ENCODE measurements at regions not wholly inside any gene's neighbourhood (a gene's known extent, or its start where the extent isn't known, plus 50 kb on each side); places are given as distances from the start of the nearest gene placed in this dataset.

DNA sequence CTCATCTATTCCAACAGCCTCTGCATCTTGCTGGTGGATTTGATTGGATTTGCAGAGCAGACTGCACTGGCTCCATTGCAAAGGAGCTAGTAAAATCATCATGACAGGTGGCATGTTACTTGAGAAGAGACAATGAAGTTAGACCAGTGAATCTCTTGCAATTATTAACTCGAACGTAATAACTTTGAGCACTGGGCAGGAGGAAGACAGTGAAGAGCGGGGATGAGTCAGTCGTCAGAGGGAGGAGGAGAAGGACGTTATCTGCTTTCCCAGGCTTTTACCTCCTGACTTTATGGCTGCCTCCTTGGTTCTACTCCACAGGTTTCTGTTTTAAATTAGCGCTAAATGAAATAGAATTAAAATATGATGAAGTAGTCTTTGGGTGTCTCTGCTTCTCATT is 257.8 kb upstream of the IPO5 start:
- Histone ChIP-seq H3K27me3 (ENCODE audit: insufficient read depth, low read length, poor library complexity) (no peaks in the 10 kb centered on the region), H3K79me1 (ENCODE audit: low read length) (no peaks in the 10 kb centered on the region), H2BK5ac (ENCODE audit: low read length) (no peak overlapping the region), H3K18ac (ENCODE audit: low read length) (no peak overlapping the region), H4K8ac (ENCODE audit: low read depth, low read length) (no peak overlapping the region), H3K4me3 (ENCODE audit: low read length) (no peak overlapping the region), H3K4me1 (ENCODE audit: control insufficient read depth, low read depth, low read length) (no peaks in the 10 kb centered on the region), H4K5ac (ENCODE audit: low read length) (no peak overlapping the region), H3K27ac (ENCODE audit: low read depth, low read length) (no peak overlapping the region), H2AK5ac (ENCODE audit: low read length) (no peak overlapping the region), H3K9ac (ENCODE audit: low read length) (no peak overlapping the region), H3K23ac (ENCODE audit: low read length) (no peak overlapping the region), H2BK120ac (ENCODE audit: low read depth, low read length) (no peak overlapping the region), H3K56ac (ENCODE audit: low read length) (no peak overlapping the region), H3K79me2 (ENCODE audit: control insufficient read depth, insufficient read depth, low read length) (no peaks in the 10 kb centered on the region), H3K4ac (ENCODE audit: low read depth, low read length) (no peak overlapping the region), H2BK15ac (replicated peaks; ENCODE audit: low read depth) (no peak overlapping the region), H3K36me3 (ENCODE audit: control insufficient read depth, insufficient read depth, low read length) (no peaks in the 10 kb centered on the region), H3K4me2 (ENCODE audit: low read length) (no peak overlapping the region)
- WGBS (ENCODE audit: extremely low coverage, insufficient coverage, low lambda C conversion rate), result no CpG with 5 or more reads among the region's 6 CpGs
- DNase-seq, result no peak

DNA sequence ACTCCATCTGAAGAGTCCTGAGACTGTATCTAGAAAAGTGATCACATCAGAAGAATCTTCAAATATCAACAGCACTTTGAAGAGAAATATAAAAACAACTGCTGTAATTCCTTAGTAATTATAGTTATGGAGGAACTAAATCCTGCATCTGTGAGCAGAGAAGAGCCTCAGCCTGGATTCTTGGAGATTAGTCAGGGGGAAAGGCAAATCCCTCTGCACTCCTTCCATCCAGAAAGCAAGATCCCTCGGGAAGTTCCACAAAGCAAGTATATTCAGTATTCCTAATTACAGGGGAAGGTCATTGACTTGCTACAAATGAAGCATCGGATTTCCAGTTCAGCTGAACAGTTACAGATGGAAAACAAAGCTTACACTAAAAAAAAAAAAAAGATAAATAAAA is 256.6 kb upstream of the IPO5 start:
- H3K18ac ChIP-seq (ENCODE audit: low read length), result no peak overlapping the region
- no peak overlapping the region for H3K4me2 ChIP-seq (ENCODE audit: low read length)
- no peak overlapping the region for H3K23ac ChIP-seq (ENCODE audit: low read length)
- no peak overlapping the region for H3K27ac ChIP-seq (ENCODE audit: low read depth, low read length)
- no peak overlapping the region for H2BK5ac ChIP-seq (ENCODE audit: low read length)
- H2AK5ac ChIP-seq (ENCODE audit: low read length), result no peak overlapping the region
- no peaks in the 10 kb centered on the region for H3K36me3 ChIP-seq (ENCODE audit: control insufficient read depth, insufficient read depth, low read length)
- H3K79me2 ChIP-seq (ENCODE audit: control insufficient read depth, insufficient read depth, low read length), result no peaks in the 10 kb centered on the region
- H3K9ac ChIP-seq (ENCODE audit: low read length), result no peak overlapping the region
- no peaks in the 10 kb centered on the region for H3K27me3 ChIP-seq (ENCODE audit: insufficient read depth, low read length, poor library complexity)
- no peaks in the 10 kb centered on the region for H3K4me1 ChIP-seq (ENCODE audit: control insufficient read depth, low read depth, low read length)
- H4K5ac ChIP-seq (ENCODE audit: low read length), result no peak overlapping the region
- no peak overlapping the region for H4K8ac ChIP-seq (ENCODE audit: low read depth, low read length)
- H2BK15ac ChIP-seq (replicated peaks; ENCODE audit: low read depth), result no peak overlapping the region
- no peaks in the 10 kb centered on the region for H3K79me1 ChIP-seq (ENCODE audit: low read length)
- WGBS (ENCODE audit: extremely low coverage, insufficient coverage, low lambda C conversion rate), result no CpG with 5 or more reads among the region's 2 CpGs
- no peak overlapping the region for H2BK120ac ChIP-seq (ENCODE audit: low read depth, low read length)
- H3K4ac ChIP-seq (ENCODE audit: low read depth, low read length), result no peak overlapping the region
- H3K4me3 ChIP-seq (ENCODE audit: low read length), result no peak overlapping the region
- DNase-seq, result no peak
- H3K56ac ChIP-seq (ENCODE audit: low read length), result no peak overlapping the region

DNA sequence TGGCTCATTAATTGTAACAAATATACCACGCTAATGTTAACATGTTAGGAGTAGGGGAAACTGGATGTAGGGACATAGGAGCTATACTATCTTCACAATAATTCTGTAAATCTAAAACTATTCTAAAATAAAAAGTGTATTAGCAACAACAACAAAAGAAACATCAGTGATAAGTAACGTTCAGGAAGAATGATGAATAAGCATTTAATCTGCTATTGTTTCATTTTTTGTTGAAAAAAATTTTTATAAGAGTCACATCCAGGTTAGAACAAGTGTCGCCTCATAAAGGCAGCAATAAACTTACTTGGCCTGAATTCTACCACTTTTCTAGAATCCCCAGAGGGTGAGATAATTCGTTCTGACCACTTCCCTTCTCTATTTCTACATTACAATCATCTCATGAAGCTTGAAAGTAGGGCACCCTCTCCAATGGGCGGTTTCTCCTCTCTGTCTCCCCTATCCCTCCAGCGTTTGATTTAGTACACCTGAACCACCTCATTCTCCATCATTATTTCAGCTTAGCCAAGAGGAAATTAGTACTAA is 253.1 kb upstream of the IPO5 start:
- no peak overlapping the region for H3K23ac ChIP-seq (ENCODE audit: low read length)
- H4K8ac ChIP-seq (ENCODE audit: low read depth, low read length), result no peak overlapping the region
- no peak overlapping the region for H3K9ac ChIP-seq (ENCODE audit: low read length)
- no CpG with 5 or more reads among the region's 6 CpGs for WGBS (ENCODE audit: extremely low coverage, insufficient coverage, low lambda C conversion rate)
- H3K36me3 ChIP-seq (ENCODE audit: control insufficient read depth, insufficient read depth, low read length), result no peaks in the 10 kb centered on the region
- H3K4me1 ChIP-seq (ENCODE audit: control insufficient read depth, low read depth, low read length), result no peaks in the 10 kb centered on the region
- no peaks in the 10 kb centered on the region for H3K27me3 ChIP-seq (ENCODE audit: insufficient read depth, low read length, poor library complexity)
- no peak overlapping the region for H3K4me3 ChIP-seq (ENCODE audit: low read length)
- no peak overlapping the region for H3K27ac ChIP-seq (ENCODE audit: low read depth, low read length)
- H3K18ac ChIP-seq (ENCODE audit: low read length), result no peak overlapping the region
- H3K79me2 ChIP-seq (ENCODE audit: control insufficient read depth, insufficient read depth, low read length), result no peaks in the 10 kb centered on the region
- H3K4ac ChIP-seq (ENCODE audit: low read depth, low read length), result no peak overlapping the region
- no peak overlapping the region for H3K4me2 ChIP-seq (ENCODE audit: low read length)
- H3K56ac ChIP-seq (ENCODE audit: low read length), result no peak overlapping the region
- no peak overlapping the region for H4K5ac ChIP-seq (ENCODE audit: low read length)
- no peak for DNase-seq
- no peak overlapping the region for H2BK15ac ChIP-seq (replicated peaks; ENCODE audit: low read depth)
- no peak overlapping the region for H2BK5ac ChIP-seq (ENCODE audit: low read length)
- H3K79me1 ChIP-seq (ENCODE audit: low read length), result no peaks in the 10 kb centered on the region
- no peak overlapping the region for H2AK5ac ChIP-seq (ENCODE audit: low read length)
- H2BK120ac ChIP-seq (ENCODE audit: low read depth, low read length), result no peak overlapping the region

DNA sequence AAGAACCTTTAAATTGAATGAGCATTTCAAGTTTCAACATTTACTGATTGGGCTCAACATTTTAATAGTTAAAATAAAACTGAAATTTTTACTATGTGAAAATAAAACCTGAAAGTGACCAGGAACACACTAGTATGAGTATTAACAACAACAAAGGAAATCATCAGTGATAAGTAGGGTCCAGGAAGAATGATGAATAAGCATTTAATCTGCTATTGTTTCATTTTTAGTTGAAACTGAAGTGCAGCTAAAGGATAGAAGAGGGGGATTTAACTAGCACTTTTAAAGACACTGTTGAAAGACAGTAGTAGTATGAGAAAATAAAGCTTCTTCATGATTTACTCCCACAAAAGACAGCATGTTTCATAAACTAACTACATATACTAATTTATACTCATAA is 250.9 kb upstream of the IPO5 start:
- Histone ChIP-seq H3K27ac (ENCODE audit: low read depth, low read length) (no peak overlapping the region), H3K9ac (ENCODE audit: low read length) (no peak overlapping the region)

DNA sequence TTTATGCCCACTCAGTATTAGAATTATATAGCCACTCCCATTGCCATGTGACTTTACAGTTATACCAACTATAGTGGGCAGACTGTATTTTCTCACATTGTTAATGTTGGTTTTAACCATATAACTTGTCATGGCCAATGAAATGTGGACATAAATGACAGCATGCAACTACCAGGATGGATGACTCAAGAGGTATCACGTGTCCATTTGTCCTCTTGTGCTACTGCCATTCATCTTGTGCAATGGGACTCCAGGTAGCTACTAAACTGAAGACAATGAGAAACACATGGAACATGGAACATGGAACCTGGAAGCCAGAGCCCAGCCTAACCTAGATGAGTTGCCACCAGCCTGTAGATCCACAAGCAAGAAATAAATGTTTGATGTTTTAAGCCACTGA is 242.7 kb upstream of the IPO5 start:
- Histone ChIP-seq H3K27ac (ENCODE audit: low read depth, low read length) (no peak overlapping the region), H4K5ac (ENCODE audit: low read length) (no peak overlapping the region), H2BK5ac (ENCODE audit: low read length) (no peak overlapping the region), H2BK120ac (ENCODE audit: low read depth, low read length) (no peak overlapping the region), H3K23ac (ENCODE audit: low read length) (no peak overlapping the region), H3K9ac (ENCODE audit: low read length) (no peak overlapping the region), H3K4me2 (ENCODE audit: low read length) (no peak overlapping the region), H2BK15ac (replicated peaks; ENCODE audit: low read depth) (no peak overlapping the region), H3K18ac (ENCODE audit: low read length) (no peak overlapping the region), H3K79me2 (ENCODE audit: control insufficient read depth, insufficient read depth, low read length) (no peaks in the 10 kb centered on the region), H3K27me3 (ENCODE audit: insufficient read depth, low read length, poor library complexity) (no peaks in the 10 kb centered on the region), H3K79me1 (ENCODE audit: low read length) (no peaks in the 10 kb centered on the region), H3K4me3 (ENCODE audit: low read length) (no peak overlapping the region), H3K36me3 (ENCODE audit: control insufficient read depth, insufficient read depth, low read length) (no peaks in the 10 kb centered on the region), H3K56ac (ENCODE audit: low read length) (no peak overlapping the region), H3K4me1 (ENCODE audit: control insufficient read depth, low read depth, low read length) (no peaks in the 10 kb centered on the region), H4K8ac (ENCODE audit: low read depth, low read length) (no peak overlapping the region), H2AK5ac (ENCODE audit: low read length) (no peak overlapping the region), H3K4ac (ENCODE audit: low read depth, low read length) (no peak overlapping the region)
- WGBS (ENCODE audit: extremely low coverage, insufficient coverage, low lambda C conversion rate), result no CpG with 5 or more reads among the region's 1 CpG
- DNase-seq, result no peak

More for the DNA sequence above, 250.9 kb upstream of the IPO5 start:
- H3K56ac ChIP-seq (ENCODE audit: low read length), result no peak overlapping the region
- no peak overlapping the region for H2BK15ac ChIP-seq (replicated peaks; ENCODE audit: low read depth)
- H3K4ac ChIP-seq (ENCODE audit: low read depth, low read length), result no peak overlapping the region
- no peak overlapping the region for H4K8ac ChIP-seq (ENCODE audit: low read depth, low read length)
- no peak overlapping the region for H3K23ac ChIP-seq (ENCODE audit: low read length)
- no peak overlapping the region for H2BK120ac ChIP-seq (ENCODE audit: low read depth, low read length)
- H3K79me1 ChIP-seq (ENCODE audit: low read length), result no peaks in the 10 kb centered on the region
- no peaks in the 10 kb centered on the region for H3K36me3 ChIP-seq (ENCODE audit: control insufficient read depth, insufficient read depth, low read length)
- no peaks in the 10 kb centered on the region for H3K4me1 ChIP-seq (ENCODE audit: control insufficient read depth, low read depth, low read length)
- no peak overlapping the region for H2AK5ac ChIP-seq (ENCODE audit: low read length)
- H3K4me2 ChIP-seq (ENCODE audit: low read length), result no peak overlapping the region
- H3K79me2 ChIP-seq (ENCODE audit: control insufficient read depth, insufficient read depth, low read length), result no peaks in the 10 kb centered on the region
- DNase-seq, result no peak
- H4K5ac ChIP-seq (ENCODE audit: low read length), result no peak overlapping the region
- no peaks in the 10 kb centered on the region for H3K27me3 ChIP-seq (ENCODE audit: insufficient read depth, low read length, poor library complexity)
- no peak overlapping the region for H3K4me3 ChIP-seq (ENCODE audit: low read length)
- no peak overlapping the region for H2BK5ac ChIP-seq (ENCODE audit: low read length)
- H3K18ac ChIP-seq (ENCODE audit: low read length), result no peak overlapping the region

DNA sequence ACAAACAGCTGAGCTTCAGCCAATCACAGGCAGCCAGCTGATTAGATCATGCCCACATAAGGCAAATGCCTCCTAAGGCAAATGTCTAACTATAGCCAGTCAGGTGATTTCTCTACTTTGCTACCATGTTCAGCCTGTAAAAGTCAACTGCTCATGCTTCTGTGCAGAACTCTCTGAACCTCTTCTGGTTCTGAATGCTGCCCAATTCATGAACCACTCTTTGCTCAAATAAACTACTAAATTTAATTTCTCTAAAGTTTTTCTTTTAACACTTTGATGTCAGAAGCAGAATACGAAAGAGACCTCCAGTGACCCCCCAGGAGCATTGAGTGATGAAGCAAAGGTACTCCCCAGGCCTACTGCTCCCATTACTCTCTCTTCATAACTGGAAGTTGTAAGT is 240.7 kb upstream of the IPO5 start:
- Histone ChIP-seq H3K4me1 (ENCODE audit: control insufficient read depth, low read depth, low read length) (no peaks in the 10 kb centered on the region), H3K27ac (ENCODE audit: low read depth, low read length) (no peak overlapping the region), H4K8ac (ENCODE audit: low read depth, low read length) (no peak overlapping the region), H3K36me3 (ENCODE audit: control insufficient read depth, insufficient read depth, low read length) (no peaks in the 10 kb centered on the region), H3K4me2 (ENCODE audit: low read length) (no peak overlapping the region), H3K23ac (ENCODE audit: low read length) (no peak overlapping the region), H2BK5ac (ENCODE audit: low read length) (no peak overlapping the region), H2BK120ac (ENCODE audit: low read depth, low read length) (no peak overlapping the region), H3K79me2 (ENCODE audit: control insufficient read depth, insufficient read depth, low read length) (no peaks in the 10 kb centered on the region), H3K18ac (ENCODE audit: low read length) (no peak overlapping the region), H3K27me3 (ENCODE audit: insufficient read depth, low read length, poor library complexity) (no peaks in the 10 kb centered on the region), H3K56ac (ENCODE audit: low read length) (no peak overlapping the region), H3K4me3 (ENCODE audit: low read length) (no peak overlapping the region), H3K4ac (ENCODE audit: low read depth, low read length) (no peak overlapping the region), H4K5ac (ENCODE audit: low read length) (no peak overlapping the region), H2AK5ac (ENCODE audit: low read length) (no peak overlapping the region), H3K79me1 (ENCODE audit: low read length) (no peaks in the 10 kb centered on the region), H3K9ac (ENCODE audit: low read length) (no peak overlapping the region), H2BK15ac (replicated peaks; ENCODE audit: low read depth) (no peak overlapping the region)
- DNase-seq, result no peak
- no CpG with 5 or more reads among the region's 1 CpG for WGBS (ENCODE audit: extremely low coverage, insufficient coverage, low lambda C conversion rate)

All from mesendoderm (in vitro differentiated cells).